Vagina (tissue), 2 donors: ENCODE measurements at regions not wholly inside any gene's neighbourhood (a gene's known extent, or its start where the extent isn't known, plus 50 kb on each side); places are given as distances from the start of the nearest gene placed in this dataset.

Experiments
- CTCF ChIP-seq, 3 experiments: fragments of 450-650 bp in 2 of 3; fragments of 200-600 bp in 1 of 3; sonication (generic) in 1 of 3; IDR thresholded peaks; one replicate each; pipeline ENCODE4 v1.5.1; 2017 to 2019; ENCODE audit warnings: antibody characterized with exemption in 3 of 3, mild to moderate bottlenecking in 2 of 3, moderate library complexity in 2 of 3
- POLR2A ChIP-seq, 2 donors: fragments of 450-650 bp; IDR thresholded peaks; one replicate each; pipeline ENCODE4 v1.6.1; 2017; ENCODE audit warnings: antibody characterized with exemption in 2 of 2, mild to moderate bottlenecking in 2 of 2, moderate library complexity in 2 of 2

GRCh38 chr13:65600702-65601101, 1629.4 kb downstream of the PCDH9 start:
- TF ChIP-seq POLR2A (IDR thresholded peaks at IDR 0.05) = no peak
- no peak for TF ChIP-seq CTCF (IDR thresholded peaks at IDR 0.05)
